IMR-90 (cell line): ENCODE measurements at regions not wholly inside any gene's neighbourhood (a gene's known extent, or its start where the extent isn't known, plus 50 kb on each side); places are given as distances from the start of the nearest gene placed in this dataset.
A peak's percentile ranks its signal among the peaks of the same experiment; 100 is the strongest.

Experiments
- ATAC-seq: fragments of 200-7000 bp; cut with Tn5 transposase; 2 replicates; pipeline ENCODE4 v1.9.1; 2020; ENCODE audit warnings: low read depth, mild to moderate bottlenecking, moderate library complexity
- BruUV-seq: library from RNA; stranded (reverse); fragments of 400-500 nt; replicated peaks from 2 replicates; lab custom pipeline; 2021; lab: Mats Ljungman, UMichigan
- CTCF ChIA-PET: fragments of 300-600 bp; formaldehyde crosslinking; extraction: SDS; loops from one replicate; lab custom pipeline; 2021; ENCODE audit warnings: antibody characterized with exemption; lab: Yijun Ruan, JAX
- POLR2A ChIA-PET: fragments of 300-600 bp; sonication (Branson Sonifier 250); formaldehyde crosslinking; loops from one replicate; lab custom pipeline; 2022; ENCODE audit warnings: antibody characterized with exemption; ENCODE audit not compliant: unreplicated experiment; lab: Charles Lee
- DNase-seq: peaks from one replicate; pipeline ENCODE4 v3.0.0; 2013
- H2AFZ ChIP-seq: replicated peaks from 2 replicates; pipeline ENCODE3; 2013; ENCODE audit warnings: low read length, mild to moderate bottlenecking; ENCODE audit not compliant: poor library complexity
- H2AK5ac ChIP-seq: 2 replicates; pipeline ENCODE4 v1.6.1; 2013; ENCODE audit warnings: low read depth, low read length, inconsistent platforms
- H2AK9ac ChIP-seq: replicated peaks from 2 replicates; pipeline ENCODE3; 2013; ENCODE audit warnings: mild to moderate bottlenecking, low read depth, low read length, moderate library complexity; ENCODE audit not compliant: poor library complexity
- H2BK120ac ChIP-seq: 2 replicates; pipeline ENCODE4 v1.6.1; 2013; ENCODE audit warnings: low read depth, low read length, inconsistent platforms
- H2BK15ac ChIP-seq: 3 replicates; pipeline ENCODE4 v1.6.1; 2013; ENCODE audit warnings: low read depth, low read length, inconsistent platforms
- H2BK20ac ChIP-seq: 2 replicates; pipeline ENCODE4 v1.6.1; 2013; ENCODE audit warnings: low read depth, mild to moderate bottlenecking, inconsistent platforms, low read length, moderate library complexity
- H2BK5ac ChIP-seq: 2 replicates; pipeline ENCODE4 v1.6.1; 2013; ENCODE audit warnings: mild to moderate bottlenecking, low read depth, low read length, inconsistent platforms; ENCODE audit not compliant: poor library complexity, severe bottlenecking
- H3K14ac ChIP-seq: replicated peaks from 2 replicates; pipeline ENCODE4 v1.6.1; 2013; ENCODE audit warnings: low read depth, low read length, inconsistent platforms
- H3K18ac ChIP-seq: 2 replicates; pipeline ENCODE4 v1.6.1; 2013; ENCODE audit warnings: low read depth, low read length, control low read depth
- H3K23ac ChIP-seq: 2 replicates; pipeline ENCODE4 v1.6.1; 2013; ENCODE audit warnings: low read depth, low read length, inconsistent platforms
- H3K27ac ChIP-seq: 2 replicates; pipeline ENCODE4 v1.5.1; 2013; ENCODE audit warnings: mild to moderate bottlenecking, control low read depth, low read length; ENCODE audit not compliant: insufficient read depth
- H3K27me3 ChIP-seq: 2 replicates; pipeline ENCODE4 v1.6.1; 2013; ENCODE audit warnings: low read length; ENCODE audit not compliant: control insufficient read depth, insufficient read depth
- H3K36me3 ChIP-seq: 2 replicates; pipeline ENCODE4 v1.6.1; 2013; ENCODE audit warnings: low read length, mixed read lengths; ENCODE audit not compliant: control insufficient read depth, insufficient read depth
- H3K4ac ChIP-seq: 2 replicates; pipeline ENCODE4 v1.6.1; 2013; ENCODE audit warnings: low read depth, low read length, inconsistent platforms
- H3K4me1 ChIP-seq: 2 replicates; pipeline ENCODE4 v1.6.1; 2013; ENCODE audit warnings: low read length, mixed read lengths; ENCODE audit not compliant: control insufficient read depth, insufficient read depth
- H3K4me2 ChIP-seq: 2 replicates; pipeline ENCODE4 v1.6.1; 2013; ENCODE audit warnings: low read depth, mild to moderate bottlenecking, control low read depth, low read length, moderate library complexity
- H3K4me3 ChIP-seq: 2 replicates; pipeline ENCODE4 v1.5.1; 2013; ENCODE audit warnings: low read depth, mild to moderate bottlenecking, control low read depth, low read length, moderate library complexity; ENCODE audit not compliant: insufficient read depth
- H3K56ac ChIP-seq: 2 replicates; pipeline ENCODE4 v1.6.1; 2013; ENCODE audit warnings: low read length, inconsistent platforms; ENCODE audit not compliant: insufficient read depth; ENCODE audit errors: extremely low read depth
- H3K79me1 ChIP-seq, 2 experiments: 2 replicates each; pipeline ENCODE4 v1.6.1; 2013; ENCODE audit warnings: low read length in 2 of 2, inconsistent platforms in 1 of 2, low read depth in 1 of 2
- H3K9ac ChIP-seq: 2 replicates; pipeline ENCODE4 v1.6.1; 2013; ENCODE audit warnings: low read depth, low read length, control low read depth
- H3K9me1 ChIP-seq: 2 replicates; pipeline ENCODE4 v1.6.1; 2013; ENCODE audit warnings: low read length, inconsistent platforms; ENCODE audit not compliant: insufficient read depth
- H3K9me3 ChIP-seq: 2 replicates; pipeline ENCODE4 v1.6.1; 2013; ENCODE audit warnings: low read length; ENCODE audit not compliant: control insufficient read depth, insufficient read depth
- H4K20me1 ChIP-seq: 2 replicates; pipeline ENCODE4 v1.6.1; 2013; ENCODE audit warnings: low read length, inconsistent platforms; ENCODE audit not compliant: insufficient read depth
- H4K5ac ChIP-seq: 2 replicates; pipeline ENCODE4 v1.6.1; 2013; ENCODE audit warnings: mild to moderate bottlenecking, low read depth, low read length, control low read depth
- H4K8ac ChIP-seq, 2 experiments: 2 replicates each; pipeline ENCODE4 v1.6.1; 2013; ENCODE audit warnings: low read depth in 2 of 2, low read length in 2 of 2, control low read depth in 1 of 2, inconsistent platforms in 1 of 2
- H4K91ac ChIP-seq: 2 replicates; pipeline ENCODE4 v1.6.1; 2013; ENCODE audit warnings: low read depth, low read length, inconsistent platforms; ENCODE audit not compliant: insufficient read depth
- BHLHE40 ChIP-seq: fragments of 150-350 bp; IDR thresholded peaks from 2 replicates; pipeline ENCODE4 v1.6.1; 2016; ENCODE audit warnings: mild to moderate bottlenecking, low read depth, low read length
- NFE2L2 ChIP-seq: fragments of 150-350 bp; IDR thresholded peaks from 2 replicates; pipeline ENCODE4 v1.6.1; 2016; ENCODE audit warnings: low read depth, mild to moderate bottlenecking, low read length
- POLR2A ChIP-seq: IDR thresholded peaks from 2 replicates; pipeline ENCODE4 v1.6.1; 2012; ENCODE audit warnings: mild to moderate bottlenecking, low read depth, low read length
- RAD21 ChIP-seq: IDR thresholded peaks from 2 replicates; pipeline ENCODE4 v1.6.1; 2012; ENCODE audit warnings: low read length, improper control_type of control experiment
- SMC3 ChIP-seq: fragments of 150-350 bp; IDR thresholded peaks from 2 replicates; pipeline ENCODE4 v1.6.1; 2016; ENCODE audit warnings: low read depth, mild to moderate bottlenecking, antibody characterized with exemption, low read length, moderate library complexity
- WGBS, 2 experiments: methylation state at CpG; one replicate each; pipeline versions ENCODE4 v1.1.5 to v1.1.7; 2013; ENCODE audit warnings: missing lambda C conversion rate in 2 of 2; ENCODE audit not compliant: insufficient read length in 1 of 2; ENCODE audit errors: extremely low coverage in 2 of 2; 5-methylcytosine and 5-hydroxymethylcytosine counted together
- dilution Hi-C: fragments of 300-500 bp; cut with HindIII; formaldehyde crosslinking; loops from one replicate; pipeline ENCODE4 v1.14.3; 2018; ENCODE audit warnings: low sequenced_read_pairs; ENCODE audit not compliant: unreplicated experiment
- in situ Hi-C: fragments of 300-500 bp; cut with MboI; formaldehyde crosslinking; loops from 3 replicates; pipeline ENCODE4 v1.14.3; 2019; ENCODE audit warnings: low sequenced_read_pairs, inconsistent platforms, mixed read lengths
- intact Hi-C: fragments of 100-400 bp; cut with micrococcal nuclease; formaldehyde crosslinking; loops from 2 replicates; pipeline ENCODE4 v1.10.0; 2022
- TF ChIP-seq, protein P1 (sequence below): fragments of 150-350 bp; IDR thresholded peaks from 2 replicates; pipeline ENCODE4 v1.6.1; 2016; ENCODE audit warnings: low read depth, mild to moderate bottlenecking, low read length, moderate library complexity, borderline replicate concordance
- TF ChIP-seq, protein P2 (sequence below): fragments of 150-350 bp; IDR thresholded peaks from 2 replicates; pipeline ENCODE4 v1.6.1; 2017; ENCODE audit warnings: mild to moderate bottlenecking, antibody characterized with exemption, low read length, low read depth

DNA sequence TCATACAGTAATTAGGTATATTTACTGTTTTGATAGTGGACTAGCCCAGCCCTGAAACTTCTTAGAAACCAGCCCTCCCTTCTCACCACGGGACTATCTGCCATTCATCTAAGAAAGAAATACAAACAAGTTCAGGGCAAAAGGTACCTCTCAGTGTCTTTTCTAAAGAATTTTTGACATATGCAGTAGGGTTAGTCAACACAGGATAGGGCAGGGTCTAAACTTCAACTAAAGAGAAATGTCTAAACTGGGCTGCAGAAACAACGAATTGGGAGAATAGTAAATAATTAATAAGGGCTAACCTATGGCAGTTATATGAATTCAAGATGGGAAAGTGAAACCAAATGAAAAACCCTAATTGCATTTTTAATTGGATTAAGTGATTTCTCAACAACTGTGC lies 496.6 kb downstream of the INHBA start:
- Histone ChIP-seq H2AK5ac (no peak overlapping the region), H3K4me3 (no peak overlapping the region), H2BK20ac (no peak overlapping the region), H3K79me1 (peaks cover 0 to 3% of the 10 kb centered on the region in 2 experiments; a peak in 1 of 4 replicates), H3K4me1 (no peaks in the 10 kb centered on the region), H3K14ac (no peak overlapping the region), H2BK15ac (no peak overlapping the region), H3K4ac (no peak overlapping the region), H3K27ac (no peak overlapping the region), H3K27me3 (no peaks in the 10 kb centered on the region), H2AK9ac (no peak overlapping the region), H4K91ac (no peak overlapping the region), H4K5ac (no peak overlapping the region), H2BK120ac (no peak overlapping the region), H2BK5ac (no peak overlapping the region), H3K9ac (no peak overlapping the region), H3K18ac (no peak overlapping the region), H3K36me3 (no peaks in the 10 kb centered on the region), H3K56ac (no peak overlapping the region), H3K23ac (no peak overlapping the region), H3K9me3 (no peaks in the 10 kb centered on the region), H3K4me2 (peak overlapping the region; percentile 27; the same call in 1 of the 2 replicates), H4K8ac (no peak overlapping the region), H4K20me1 (no peaks in the 10 kb centered on the region), H3K9me1 (no peaks in the 10 kb centered on the region), H2AFZ (no peak overlapping the region)
- no TSS peak for BruUV-seq
- no peak for TF ChIP-seq POLR2A
- TF ChIP-seq, protein P1, sequence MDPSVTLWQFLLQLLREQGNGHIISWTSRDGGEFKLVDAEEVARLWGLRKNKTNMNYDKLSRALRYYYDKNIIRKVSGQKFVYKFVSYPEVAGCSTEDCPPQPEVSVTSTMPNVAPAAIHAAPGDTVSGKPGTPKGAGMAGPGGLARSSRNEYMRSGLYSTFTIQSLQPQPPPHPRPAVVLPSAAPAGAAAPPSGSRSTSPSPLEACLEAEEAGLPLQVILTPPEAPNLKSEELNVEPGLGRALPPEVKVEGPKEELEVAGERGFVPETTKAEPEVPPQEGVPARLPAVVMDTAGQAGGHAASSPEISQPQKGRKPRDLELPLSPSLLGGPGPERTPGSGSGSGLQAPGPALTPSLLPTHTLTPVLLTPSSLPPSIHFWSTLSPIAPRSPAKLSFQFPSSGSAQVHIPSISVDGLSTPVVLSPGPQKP: no peak
- TF ChIP-seq BHLHE40: no peak
- TF ChIP-seq, protein P2, sequence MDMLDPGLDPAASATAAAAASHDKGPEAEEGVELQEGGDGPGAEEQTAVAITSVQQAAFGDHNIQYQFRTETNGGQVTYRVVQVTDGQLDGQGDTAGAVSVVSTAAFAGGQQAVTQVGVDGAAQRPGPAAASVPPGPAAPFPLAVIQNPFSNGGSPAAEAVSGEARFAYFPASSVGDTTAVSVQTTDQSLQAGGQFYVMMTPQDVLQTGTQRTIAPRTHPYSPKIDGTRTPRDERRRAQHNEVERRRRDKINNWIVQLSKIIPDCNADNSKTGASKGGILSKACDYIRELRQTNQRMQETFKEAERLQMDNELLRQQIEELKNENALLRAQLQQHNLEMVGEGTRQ: no peak
- TF ChIP-seq NFE2L2: no peak
- no peak for TF ChIP-seq SMC3
- TF ChIP-seq RAD21: no peak
- ChIA-PET CTCF (interaction anchor here (0.6 kb wide), 1 partner anchor 575 kb away, joined by 3 read pairs; no protein-coding TSS in a partner anchor), POLR2A (no interaction called here)
- WGBS, 2 experiments: no CpG with 5 or more reads among the region's 2 CpGs
- DNase-seq (no peak), ATAC-seq (no peak)
- in situ Hi-C loops (no loop called here), intact Hi-C loops (no loop called here), dilution Hi-C loops (no loop called here)
